ENCODE measurements at regions not wholly inside any gene's neighbourhood (a gene's known extent, or its start where the extent isn't known, plus 50 kb on each side); places are given as distances from the start of the nearest gene placed in this dataset.

GRCh38 chr20:4095639-4096038 is 53.0 kb upstream of the SMOX start:
- TF ChIP-seq CTCF (IDR thresholded peaks at IDR 0.05) = no peak

- peak; percentile 71 for TF ChIP-seq CTCF (IDR thresholded peaks at IDR 0.05)
Observed at GRCh38 chr20:4091490-4092479, 56.8 kb upstream of the SMOX start.

GRCh38 chr20:4090756-4091489 is 57.7 kb upstream of the SMOX start:
- TF ChIP-seq CTCF (IDR thresholded peaks at IDR 0.05) = no peak

- no peak for TF ChIP-seq CTCF (IDR thresholded peaks at IDR 0.05)
Observed at GRCh38 chr20:4089756-4090487, 58.7 kb upstream of the SMOX start.

GRCh38 chr20:4088766-4089165 is 59.9 kb upstream of the SMOX start:
- TF ChIP-seq CTCF (IDR thresholded peaks at IDR 0.05) = no peak

GRCh38 chr20:4087923-4088322 is 60.7 kb upstream of the SMOX start:
- TF ChIP-seq CTCF (IDR thresholded peaks at IDR 0.05) = no peak

Data from LNCAP (cell line).